Activated T-helper 2 cell treated with anti-CD3 and anti-CD28 coated beads, Interferon-gamma antibody, Interleukin-2, Interleukin-4, amounts not matched to agents 10 μg/mL and 5 μg/mL and 100 μg/mL, durations not matched to agents 14 hours and 24 hours and 36 hours (primary cell): ENCODE measurements at regions not wholly inside any gene's neighbourhood (a gene's known extent, or its start where the extent isn't known, plus 50 kb on each side); places are given as distances from the start of the nearest gene placed in this dataset.

Experiments
- DNase-seq: peaks from one replicate; pipeline ENCODE4 v3.0.0; 2021; ENCODE audit warnings: low spot score
- H3K27ac Mint-ChIP-seq: one replicate; pipeline ENCODE4 v1.8.0; 2021; ENCODE audit warnings: mixed read lengths
- H3K27me3 Mint-ChIP-seq: one replicate; pipeline ENCODE4 v1.8.0; 2021; ENCODE audit warnings: low read depth, mixed read lengths
- H3K36me3 Mint-ChIP-seq: one replicate; pipeline ENCODE4 v1.8.0; 2021; ENCODE audit warnings: low read depth, mixed read lengths
- H3K4me1 Mint-ChIP-seq: one replicate; pipeline ENCODE4 v1.8.0; 2021; ENCODE audit warnings: low read depth, mixed read lengths
- H3K4me3 Mint-ChIP-seq: one replicate; pipeline ENCODE4 v1.8.0; 2021; ENCODE audit warnings: low read depth, mild to moderate bottlenecking, moderate library complexity, mixed read lengths
- H3K9me3 Mint-ChIP-seq: one replicate; pipeline ENCODE4 v1.8.0; 2021; ENCODE audit warnings: mixed read lengths
- intact Hi-C: fragments of 100-400 bp; cut with micrococcal nuclease; formaldehyde crosslinking; loops from one replicate; pipeline ENCODE4 v1.15.1; 2023

DNA sequence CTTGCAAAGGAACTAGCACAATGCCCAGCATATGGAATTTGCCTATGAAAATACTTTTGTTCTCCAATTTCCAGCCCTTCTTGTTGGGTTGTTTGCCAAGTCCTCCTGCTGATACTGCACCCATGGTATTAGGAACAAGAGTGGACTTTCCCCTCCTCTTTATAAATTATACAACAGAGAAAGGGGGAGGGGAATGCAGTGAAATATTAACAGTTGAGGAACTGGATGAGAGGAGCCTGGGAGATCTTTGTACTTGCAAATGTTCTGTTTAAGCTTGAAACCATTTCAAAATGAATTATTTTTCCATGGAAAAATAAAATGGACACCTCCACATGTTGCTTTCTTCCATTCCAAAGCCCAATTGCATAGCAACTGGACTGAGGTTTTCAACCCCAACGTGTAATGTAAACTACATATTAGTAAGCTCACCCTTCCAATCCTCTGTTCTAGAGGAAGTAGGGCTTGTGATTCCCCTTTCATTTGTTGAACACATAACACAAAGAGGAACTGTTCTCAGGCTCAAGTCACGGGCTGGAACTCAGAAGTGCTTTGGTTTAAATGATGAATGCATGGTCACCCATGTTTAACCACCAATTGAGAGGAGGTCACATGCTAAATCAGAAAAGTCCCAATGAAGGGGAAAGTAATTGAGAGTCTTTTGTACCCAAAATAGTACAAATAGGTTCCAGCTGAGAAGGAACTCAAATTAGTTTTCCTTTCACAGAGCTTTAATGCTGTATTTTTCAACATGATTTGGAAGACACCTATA lies 66.2 kb upstream of the ZC3H12C start:
- Mint-ChIP-seq H3K27me3 (peaks cover 1% of the 10 kb centered on the region), H3K36me3 (no peaks in the 10 kb centered on the region), H3K27ac (no peak overlapping the region), H3K4me1 (peaks cover 20% of the 10 kb centered on the region), H3K4me3 (no peak overlapping the region), H3K9me3 (peaks cover 14% of the 10 kb centered on the region)
- no peak for DNase-seq
- intact Hi-C loops, result no loop called here

DNA sequence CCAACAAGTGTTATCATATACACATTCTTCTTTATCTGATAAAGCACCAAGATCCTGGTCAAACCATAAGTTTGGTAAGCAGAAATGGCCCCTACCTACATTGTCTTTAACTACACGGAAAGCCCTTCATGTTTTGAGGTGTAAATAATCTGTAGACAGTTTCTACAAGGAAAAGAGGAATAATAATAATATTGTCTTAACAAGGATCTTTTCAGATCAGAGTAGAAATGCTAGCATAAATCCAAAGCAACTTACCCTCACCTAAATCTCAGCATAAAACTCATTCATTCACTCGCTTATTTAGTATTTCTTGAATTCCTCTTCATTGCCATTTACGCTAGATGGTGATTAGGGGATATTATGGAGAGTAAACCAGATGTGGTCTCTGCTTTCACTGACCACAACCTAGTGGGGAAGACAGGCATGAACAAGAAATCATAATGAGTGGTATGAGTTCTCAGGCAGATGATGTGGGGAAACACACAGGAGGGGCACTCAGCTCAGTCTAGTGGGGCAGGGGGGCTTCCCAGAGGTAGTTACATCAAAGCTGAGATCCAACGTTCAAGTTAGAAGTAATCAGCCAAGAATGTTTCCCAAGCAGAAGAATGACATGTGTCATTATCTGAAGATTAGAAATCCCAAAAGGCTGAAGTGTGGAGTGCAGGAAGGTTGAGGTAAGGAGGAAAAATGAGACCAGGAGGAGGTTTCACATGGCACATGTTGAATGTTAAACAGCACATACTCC lies 65.4 kb upstream of the ZC3H12C start:
- intact Hi-C loops, result no loop called here
- Mint-ChIP-seq H3K9me3 (peaks cover 14% of the 10 kb centered on the region), H3K36me3 (no peaks in the 10 kb centered on the region), H3K27me3 (peaks cover 1% of the 10 kb centered on the region), H3K4me1 (peaks cover 17% of the 10 kb centered on the region), H3K4me3 (no peak overlapping the region), H3K27ac (no peak overlapping the region)
- no peak for DNase-seq

DNA sequence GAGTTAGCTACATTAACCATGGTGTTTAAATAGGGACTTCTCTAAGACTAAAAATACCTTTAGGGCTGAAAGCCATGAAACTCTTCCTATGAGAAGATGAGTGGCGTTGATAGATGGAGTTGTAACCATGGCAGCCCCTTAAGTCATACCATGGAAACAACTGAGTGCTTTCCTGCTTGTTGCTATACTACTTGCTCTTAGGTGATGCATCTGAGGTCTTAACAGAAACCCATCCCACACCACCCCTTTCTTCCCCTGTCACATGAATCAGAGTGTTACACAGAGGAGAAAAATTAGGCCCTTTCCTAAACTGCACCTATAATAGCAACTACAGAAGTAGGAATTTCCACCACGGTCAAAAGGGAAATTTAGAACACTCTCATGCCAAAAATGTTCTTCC lies 64.3 kb upstream of the ZC3H12C start:
- Mint-ChIP-seq H3K4me3 (no peak overlapping the region), H3K4me1 (peaks cover 17% of the 10 kb centered on the region), H3K27me3 (peaks cover 1% of the 10 kb centered on the region), H3K36me3 (no peaks in the 10 kb centered on the region), H3K9me3 (peaks cover 9% of the 10 kb centered on the region), H3K27ac (no peak overlapping the region)
- intact Hi-C loops, result no loop called here
- no peak for DNase-seq

DNA sequence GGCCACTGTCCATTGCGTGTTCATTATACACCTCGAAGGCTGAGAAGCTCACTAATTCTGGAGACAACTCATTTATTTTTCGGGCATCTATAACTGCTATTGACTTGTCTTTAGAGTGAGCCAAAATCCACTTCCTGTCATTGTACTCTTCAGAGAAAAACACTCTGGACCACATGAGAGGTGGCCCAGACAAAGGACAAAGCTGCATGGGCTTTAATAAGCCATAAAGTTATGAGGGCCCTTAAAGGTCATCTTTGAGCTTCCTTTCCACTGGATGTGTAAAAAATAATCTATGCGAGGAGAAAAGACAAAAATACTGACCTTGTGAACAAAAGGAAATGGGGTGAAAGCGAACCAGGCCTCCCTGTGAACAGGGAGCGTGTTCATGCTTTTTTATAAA lies 63.5 kb upstream of the ZC3H12C start:
- peaks cover 5% of the 10 kb centered on the region for H3K9me3 Mint-ChIP-seq
- no peaks in the 10 kb centered on the region for H3K36me3 Mint-ChIP-seq
- H3K4me1 Mint-ChIP-seq, result peaks cover 17% of the 10 kb centered on the region
- peaks cover 1% of the 10 kb centered on the region for H3K27me3 Mint-ChIP-seq
- DNase-seq, result no peak
- intact Hi-C loops, result no loop called here
- H3K4me3 Mint-ChIP-seq, result no peak overlapping the region
- H3K27ac Mint-ChIP-seq, result no peak overlapping the region

DNA sequence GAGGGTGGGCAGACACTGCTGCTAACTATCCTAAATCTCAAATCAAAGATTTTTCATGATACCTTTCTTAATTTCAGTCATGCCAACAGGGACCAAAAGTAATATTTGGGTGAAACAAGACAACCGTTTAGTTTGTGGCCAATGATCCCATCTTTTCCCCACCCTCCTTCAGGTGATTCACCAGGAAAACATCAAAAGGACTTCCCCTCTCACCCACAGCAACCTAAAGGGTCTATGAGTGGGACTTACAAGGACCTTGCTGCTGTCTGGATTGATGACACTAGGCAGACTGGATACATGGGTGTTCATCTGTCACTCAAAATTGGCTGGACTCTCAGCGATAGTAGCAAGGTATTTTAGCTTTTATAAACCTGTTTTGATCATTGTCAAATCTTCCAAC lies 62.0 kb upstream of the ZC3H12C start:
- intact Hi-C loops, result no loop called here
- peaks cover 4% of the 10 kb centered on the region for H3K9me3 Mint-ChIP-seq
- H3K4me1 Mint-ChIP-seq, result peaks cover 17% of the 10 kb centered on the region
- DNase-seq, result no peak
- no peak overlapping the region for H3K27ac Mint-ChIP-seq
- peaks cover 1% of the 10 kb centered on the region for H3K27me3 Mint-ChIP-seq
- no peak overlapping the region for H3K4me3 Mint-ChIP-seq
- H3K36me3 Mint-ChIP-seq, result no peaks in the 10 kb centered on the region

DNA sequence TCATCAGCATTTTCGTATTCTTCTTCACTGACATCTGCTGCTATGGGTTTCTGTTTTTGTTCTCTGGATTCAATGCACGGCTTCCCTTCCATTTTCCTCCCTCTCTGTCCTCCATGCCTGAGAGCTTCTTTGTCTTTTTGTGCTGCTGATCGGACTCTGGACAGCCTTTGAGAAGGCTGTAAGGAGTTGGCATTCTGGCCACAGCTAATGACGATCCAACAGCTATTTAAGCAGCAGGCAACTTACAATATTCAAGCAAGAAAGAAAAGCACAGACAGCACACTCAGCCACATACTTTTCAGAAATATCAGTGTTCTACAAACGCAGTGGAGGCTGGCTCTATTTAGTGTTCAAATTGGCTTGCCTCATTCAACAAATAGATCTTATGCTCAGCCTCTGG lies 60.9 kb upstream of the ZC3H12C start:
- Mint-ChIP-seq H3K36me3 (no peaks in the 10 kb centered on the region), H3K27me3 (peaks cover 1% of the 10 kb centered on the region), H3K27ac (no peak overlapping the region), H3K4me3 (no peak overlapping the region), H3K9me3 (peaks cover 4% of the 10 kb centered on the region), H3K4me1 (peaks cover 16% of the 10 kb centered on the region)
- intact Hi-C loops, result no loop called here
- DNase-seq, result no peak

DNA sequence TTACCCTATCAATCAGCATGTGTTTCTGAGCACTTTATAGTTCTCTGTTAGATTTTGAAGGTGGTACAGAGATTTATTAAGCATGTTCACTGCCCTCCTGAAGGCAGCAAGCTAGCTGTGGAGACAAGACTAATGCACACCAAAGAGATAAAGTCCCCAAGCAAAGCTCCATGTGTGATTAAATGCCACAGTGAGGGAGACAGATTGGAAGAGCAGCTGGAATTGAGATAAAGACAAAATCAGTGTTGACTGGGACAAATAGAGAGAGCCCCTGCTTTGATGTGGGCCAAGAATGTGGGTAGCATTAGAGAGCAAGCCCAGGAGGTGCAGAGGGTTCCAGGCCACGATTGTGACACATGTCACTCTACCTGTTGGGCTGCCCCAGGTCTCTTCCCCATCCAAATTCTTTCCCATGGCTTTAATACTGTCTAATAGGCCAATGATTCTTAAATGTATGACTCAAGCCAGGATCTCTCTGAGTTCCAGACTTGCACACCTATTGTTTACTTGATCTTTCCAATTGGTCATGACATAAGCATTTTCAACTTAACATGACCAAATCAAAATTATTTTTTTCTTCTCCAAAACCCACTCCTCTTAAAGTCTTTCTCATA lies 60.1 kb upstream of the ZC3H12C start:
- H3K27ac Mint-ChIP-seq, result no peak overlapping the region
- no peak overlapping the region for H3K4me3 Mint-ChIP-seq
- peaks cover 12% of the 10 kb centered on the region for H3K4me1 Mint-ChIP-seq
- no peaks in the 10 kb centered on the region for H3K36me3 Mint-ChIP-seq
- peaks cover 6% of the 10 kb centered on the region for H3K27me3 Mint-ChIP-seq
- H3K9me3 Mint-ChIP-seq, result peaks cover under 1% of the 10 kb centered on the region
- intact Hi-C loops, result no loop called here
- no peak for DNase-seq

DNA sequence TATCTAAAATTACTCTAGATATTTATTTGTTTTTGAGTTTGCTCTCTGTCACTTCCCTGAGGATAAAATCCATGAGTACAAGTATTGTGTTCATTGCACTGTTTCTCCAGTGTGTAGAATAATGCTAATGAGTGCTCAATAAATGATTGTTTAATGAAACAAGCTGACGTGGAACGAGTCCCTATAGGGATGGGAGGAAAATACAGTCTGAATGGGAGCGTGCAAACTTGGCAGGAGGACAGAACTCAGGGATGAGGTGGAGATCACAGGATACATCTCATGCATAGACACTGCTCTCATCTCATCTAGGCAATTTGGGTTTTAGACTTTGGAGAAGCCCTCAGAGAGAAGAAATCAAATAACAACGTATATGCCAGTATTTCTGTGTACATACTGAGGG lies 58.4 kb upstream of the ZC3H12C start:
- H3K27ac Mint-ChIP-seq, result no peak overlapping the region
- no peaks in the 10 kb centered on the region for H3K9me3 Mint-ChIP-seq
- peaks cover 8% of the 10 kb centered on the region for H3K27me3 Mint-ChIP-seq

DNA sequence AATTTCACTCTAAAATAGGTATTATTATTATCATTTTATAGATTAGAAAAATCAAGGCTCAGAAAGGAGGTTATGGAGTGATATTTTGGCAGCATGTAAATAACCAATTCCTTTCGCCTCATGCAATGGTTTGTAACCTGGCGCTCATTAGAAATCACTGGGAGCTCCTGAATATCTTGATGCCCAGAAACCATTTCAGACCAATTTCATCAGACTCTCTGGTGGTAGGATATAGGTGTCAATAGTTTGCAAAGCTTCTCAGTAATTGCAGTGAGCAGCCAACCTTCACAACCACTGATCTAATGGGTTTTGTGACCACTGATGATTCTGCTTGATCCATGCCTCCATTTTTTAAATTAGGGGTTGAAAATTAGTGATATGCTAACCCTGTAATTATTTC lies 57.8 kb upstream of the ZC3H12C start:
- Mint-ChIP-seq H3K9me3 (no peaks in the 10 kb centered on the region), H3K4me1 (no peaks in the 10 kb centered on the region), H3K36me3 (no peaks in the 10 kb centered on the region), H3K27ac (no peak overlapping the region), H3K27me3 (peaks cover 7% of the 10 kb centered on the region), H3K4me3 (no peak overlapping the region)
- no peak for DNase-seq
- intact Hi-C loops, result no loop called here

More for the DNA sequence above, 58.4 kb upstream of the ZC3H12C start:
- intact Hi-C loops, result no loop called here
- peaks cover under 1% of the 10 kb centered on the region for H3K4me1 Mint-ChIP-seq
- DNase-seq, result no peak
- H3K36me3 Mint-ChIP-seq, result no peaks in the 10 kb centered on the region
- H3K4me3 Mint-ChIP-seq, result no peak overlapping the region

DNA sequence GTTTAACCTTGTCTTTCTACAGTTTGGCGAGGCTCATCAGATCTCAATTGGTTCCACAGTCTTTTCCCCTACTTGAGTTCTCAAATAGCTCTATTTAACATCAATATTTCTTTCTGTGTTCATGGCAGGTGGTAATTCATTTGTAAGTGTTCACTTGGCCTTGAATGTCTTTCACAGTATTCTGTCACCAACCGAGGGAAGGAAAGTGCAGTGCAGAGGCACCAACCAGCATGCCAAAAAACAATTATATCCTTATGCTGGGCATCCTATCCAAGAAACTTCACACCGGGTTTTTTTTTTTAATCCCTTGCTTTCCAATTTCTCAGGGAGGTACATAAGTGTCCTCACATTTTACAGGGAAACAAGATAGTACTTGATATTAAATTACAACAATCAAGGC lies 55.0 kb upstream of the ZC3H12C start:
- no peaks in the 10 kb centered on the region for H3K36me3 Mint-ChIP-seq
- no peaks in the 10 kb centered on the region for H3K9me3 Mint-ChIP-seq
- DNase-seq, result no peak
- intact Hi-C loops, result no loop called here
- peaks cover 19% of the 10 kb centered on the region for H3K27me3 Mint-ChIP-seq
- H3K4me3 Mint-ChIP-seq, result no peak overlapping the region
- H3K4me1 Mint-ChIP-seq, result no peaks in the 10 kb centered on the region
- no peak overlapping the region for H3K27ac Mint-ChIP-seq
